Thoracic aorta (tissue), 2 donors: ENCODE measurements at regions not wholly inside any gene's neighbourhood (a gene's known extent, or its start where the extent isn't known, plus 50 kb on each side); places are given as distances from the start of the nearest gene placed in this dataset.

ENCODE experiments used
- ATAC-seq: fragments of 150-250 bp; one replicate; pipeline ENCODE4 v1.8.0; 2017; ENCODE audit warnings: low read depth; ENCODE audit not compliant: insufficient number of reproducible peaks, low FRiP score
- DNase-seq: peaks from one replicate; pipeline ENCODE4 v3.0.0-alpha.2; 2020; ENCODE audit warnings: low spot score
- H3K27ac ChIP-seq, 2 donors: fragments of 200-600 bp; sonication (generic); 1 replicate in 1 of 2; 2 replicates in 1 of 2; pipeline ENCODE4 v1.5.1; 2016; ENCODE audit warnings: mild to moderate bottlenecking in 2 of 2, moderate library complexity in 2 of 2
- H3K27me3 ChIP-seq: fragments of 200-600 bp; sonication (generic); replicated peaks from 2 replicates; pipeline ENCODE4 v1.6.0; 2016; ENCODE audit warnings: mild to moderate bottlenecking; ENCODE audit not compliant: insufficient read depth
- H3K36me3 ChIP-seq: fragments of 200-600 bp; sonication (generic); one replicate; pipeline ENCODE4 v1.5.1; 2016
- H3K4me1 ChIP-seq, 2 donors: fragments of 200-600 bp; sonication (generic); 1 replicate in 1 of 2; 2 replicates in 1 of 2; pipeline versions ENCODE4 v1.5.1 to v1.6.0; 2016; ENCODE audit warnings: low read depth in 2 of 2, mild to moderate bottlenecking in 1 of 2; ENCODE audit not compliant: control insufficient read depth in 1 of 2
- H3K4me3 ChIP-seq: fragments of 200-600 bp; sonication (generic); 2 replicates; pipeline ENCODE4 v1.5.1; 2016; ENCODE audit warnings: mild to moderate bottlenecking
- H3K9me3 ChIP-seq: fragments of 200-600 bp; sonication (generic); 2 replicates; pipeline ENCODE4 v1.5.1; 2016
- CTCF ChIP-seq: fragments of 200-600 bp; sonication (generic); IDR thresholded peaks from one replicate; pipeline ENCODE4 v1.5.1; 2019; ENCODE audit warnings: antibody characterized with exemption

- DNase-seq = no peak
- no peaks in the 10 kb centered on the region for H3K27me3 ChIP-seq
- no peak for ATAC-seq
These were observed 399.6 kb upstream of the TUSC1 start for GRCh38 chr9:26077860-26078259.

GRCh38 chr9:26067608-26068007, 389.4 kb upstream of the TUSC1 start:
- H3K27me3 ChIP-seq = no peaks in the 10 kb centered on the region
- no peak overlapping the region for H3K27ac ChIP-seq
- H3K9me3 ChIP-seq = no peaks in the 10 kb centered on the region
- no peak for DNase-seq
- ATAC-seq = no peak
- no peaks in the 10 kb centered on the region for H3K4me1 ChIP-seq
- no peaks in the 10 kb centered on the region for H3K36me3 ChIP-seq
- H3K4me3 ChIP-seq = no peak overlapping the region
- no peak for TF ChIP-seq CTCF

More at GRCh38 chr9:26077860-26078259, 399.6 kb upstream of the TUSC1 start:
- Histone ChIP-seq H3K36me3 (no peaks in the 10 kb centered on the region), H3K27ac (no peak overlapping the region), H3K4me3 (no peak overlapping the region), H3K4me1 (no peaks in the 10 kb centered on the region), H3K9me3 (no peaks in the 10 kb centered on the region)
- no peak for TF ChIP-seq CTCF

GRCh38 chr9:26066237-26066636, 388.0 kb upstream of the TUSC1 start:
- Histone ChIP-seq H3K4me1 (no peaks in the 10 kb centered on the region), H3K27ac (no peak overlapping the region), H3K9me3 (no peaks in the 10 kb centered on the region), H3K4me3 (no peak overlapping the region), H3K36me3 (no peaks in the 10 kb centered on the region), H3K27me3 (no peaks in the 10 kb centered on the region)
- TF ChIP-seq CTCF = no peak
- DNase-seq = no peak
- no peak for ATAC-seq

GRCh38 chr9:26061948-26062575, 383.8 kb upstream of the TUSC1 start:
- Histone ChIP-seq H3K4me1 (no peaks in the 10 kb centered on the region), H3K27ac (no peak overlapping the region), H3K4me3 (no peak overlapping the region), H3K36me3 (no peaks in the 10 kb centered on the region), H3K27me3 (no peaks in the 10 kb centered on the region), H3K9me3 (no peaks in the 10 kb centered on the region)
- DNase-seq = no peak
- no peak for TF ChIP-seq CTCF
- ATAC-seq = no peak

- no peaks in the 10 kb centered on the region for H3K27me3 ChIP-seq
- H3K4me1 ChIP-seq = no peaks in the 10 kb centered on the region
- no peaks in the 10 kb centered on the region for H3K36me3 ChIP-seq
- DNase-seq (no peak), ATAC-seq (no peak)
- no peak for TF ChIP-seq CTCF
- H3K9me3 ChIP-seq = no peaks in the 10 kb centered on the region
- H3K4me3 ChIP-seq = no peak overlapping the region
- no peak overlapping the region for H3K27ac ChIP-seq
These were observed 380.1 kb upstream of the TUSC1 start for GRCh38 chr9:26058111-26058895.
